ENCODE measurements at regions not wholly inside any gene's neighbourhood (a gene's known extent, or its start where the extent isn't known, plus 50 kb on each side); places are given as distances from the start of the nearest gene placed in this dataset.

DNA sequence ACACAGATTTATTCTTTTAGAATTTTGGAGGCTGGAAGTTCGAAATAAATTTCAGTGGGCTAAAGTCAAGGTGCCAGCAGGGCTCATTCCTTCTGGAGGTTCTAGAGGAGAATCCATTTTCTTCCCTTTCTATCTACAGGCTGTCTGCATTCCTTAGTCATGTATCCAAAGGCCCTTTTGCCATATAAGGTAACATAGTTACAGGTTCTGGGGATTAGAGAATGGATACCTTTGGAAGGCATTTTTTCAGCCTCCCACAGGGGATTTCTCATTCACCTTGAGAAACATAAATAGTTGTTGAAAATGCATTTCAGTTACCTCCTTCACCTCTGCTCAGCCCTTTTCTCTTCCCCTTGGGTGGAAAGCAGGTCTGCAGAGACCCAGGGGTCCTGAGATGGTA is 280.0 kb upstream of the MAP3K1 start:
- Histone ChIP-seq H3K9me3 (ENCODE audit: low read length) (no peaks in the 10 kb centered on the region), H3K4me3 (ENCODE audit: low read length) (no peak overlapping the region), H4K20me1 (ENCODE audit: insufficient read depth) (no peaks in the 10 kb centered on the region), H3K9me2 (ENCODE audit: insufficient read depth, low read length) (no peaks in the 10 kb centered on the region), H3K9ac (ENCODE audit: low read length) (no peak overlapping the region), H3K36me3 (ENCODE audit: insufficient read depth, low read length) (no peaks in the 10 kb centered on the region), H3K4me2 (ENCODE audit: low read length) (no peak overlapping the region), H3K79me2 (replicated peaks; ENCODE audit: insufficient read depth, low read length) (no peaks in the 10 kb centered on the region), H2AFZ (ENCODE audit: low read depth, low read length) (no peak overlapping the region), H3K27ac (ENCODE audit: low read length) (no peak overlapping the region), H3F3A (ENCODE audit: insufficient read depth, low read length, poor library complexity, severe bottlenecking) (no peaks in the 10 kb centered on the region), H3K27me3 (ENCODE audit: insufficient read depth, low read depth, low read length) (no peaks in the 10 kb centered on the region)
- no peak for TF ChIP-seq SMC3 (conservative IDR thresholded peaks at IDR 0.05; ENCODE audit: poor library complexity)
- TF ChIP-seq POLR2AphosphoS5 (IDR thresholded peaks at IDR 0.05): no peak
- TF ChIP-seq EZH2 (IDR thresholded peaks at IDR 0.05; ENCODE audit: borderline replicate concordance, insufficient read depth, low read length, poor library complexity, severe bottlenecking): no peak
- no peak for TF ChIP-seq TAF1 (IDR thresholded peaks at IDR 0.05; ENCODE audit: low read depth)
- TF ChIP-seq, protein P1, sequence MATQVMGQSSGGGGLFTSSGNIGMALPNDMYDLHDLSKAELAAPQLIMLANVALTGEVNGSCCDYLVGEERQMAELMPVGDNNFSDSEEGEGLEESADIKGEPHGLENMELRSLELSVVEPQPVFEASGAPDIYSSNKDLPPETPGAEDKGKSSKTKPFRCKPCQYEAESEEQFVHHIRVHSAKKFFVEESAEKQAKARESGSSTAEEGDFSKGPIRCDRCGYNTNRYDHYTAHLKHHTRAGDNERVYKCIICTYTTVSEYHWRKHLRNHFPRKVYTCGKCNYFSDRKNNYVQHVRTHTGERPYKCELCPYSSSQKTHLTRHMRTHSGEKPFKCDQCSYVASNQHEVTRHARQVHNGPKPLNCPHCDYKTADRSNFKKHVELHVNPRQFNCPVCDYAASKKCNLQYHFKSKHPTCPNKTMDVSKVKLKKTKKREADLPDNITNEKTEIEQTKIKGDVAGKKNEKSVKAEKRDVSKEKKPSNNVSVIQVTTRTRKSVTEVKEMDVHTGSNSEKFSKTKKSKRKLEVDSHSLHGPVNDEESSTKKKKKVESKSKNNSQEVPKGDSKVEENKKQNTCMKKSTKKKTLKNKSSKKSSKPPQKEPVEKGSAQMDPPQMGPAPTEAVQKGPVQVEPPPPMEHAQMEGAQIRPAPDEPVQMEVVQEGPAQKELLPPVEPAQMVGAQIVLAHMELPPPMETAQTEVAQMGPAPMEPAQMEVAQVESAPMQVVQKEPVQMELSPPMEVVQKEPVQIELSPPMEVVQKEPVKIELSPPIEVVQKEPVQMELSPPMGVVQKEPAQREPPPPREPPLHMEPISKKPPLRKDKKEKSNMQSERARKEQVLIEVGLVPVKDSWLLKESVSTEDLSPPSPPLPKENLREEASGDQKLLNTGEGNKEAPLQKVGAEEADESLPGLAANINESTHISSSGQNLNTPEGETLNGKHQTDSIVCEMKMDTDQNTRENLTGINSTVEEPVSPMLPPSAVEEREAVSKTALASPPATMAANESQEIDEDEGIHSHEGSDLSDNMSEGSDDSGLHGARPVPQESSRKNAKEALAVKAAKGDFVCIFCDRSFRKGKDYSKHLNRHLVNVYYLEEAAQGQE (IDR thresholded peaks at IDR 0.05; ENCODE audit: borderline replicate concordance): no peak
- TF ChIP-seq, protein P2, sequence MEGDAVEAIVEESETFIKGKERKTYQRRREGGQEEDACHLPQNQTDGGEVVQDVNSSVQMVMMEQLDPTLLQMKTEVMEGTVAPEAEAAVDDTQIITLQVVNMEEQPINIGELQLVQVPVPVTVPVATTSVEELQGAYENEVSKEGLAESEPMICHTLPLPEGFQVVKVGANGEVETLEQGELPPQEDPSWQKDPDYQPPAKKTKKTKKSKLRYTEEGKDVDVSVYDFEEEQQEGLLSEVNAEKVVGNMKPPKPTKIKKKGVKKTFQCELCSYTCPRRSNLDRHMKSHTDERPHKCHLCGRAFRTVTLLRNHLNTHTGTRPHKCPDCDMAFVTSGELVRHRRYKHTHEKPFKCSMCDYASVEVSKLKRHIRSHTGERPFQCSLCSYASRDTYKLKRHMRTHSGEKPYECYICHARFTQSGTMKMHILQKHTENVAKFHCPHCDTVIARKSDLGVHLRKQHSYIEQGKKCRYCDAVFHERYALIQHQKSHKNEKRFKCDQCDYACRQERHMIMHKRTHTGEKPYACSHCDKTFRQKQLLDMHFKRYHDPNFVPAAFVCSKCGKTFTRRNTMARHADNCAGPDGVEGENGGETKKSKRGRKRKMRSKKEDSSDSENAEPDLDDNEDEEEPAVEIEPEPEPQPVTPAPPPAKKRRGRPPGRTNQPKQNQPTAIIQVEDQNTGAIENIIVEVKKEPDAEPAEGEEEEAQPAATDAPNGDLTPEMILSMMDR (IDR thresholded peaks at IDR 0.05; ENCODE audit: poor library complexity, severe bottlenecking): no peak
- TF ChIP-seq EP300 (conservative IDR thresholded peaks at IDR 0.05; ENCODE audit: poor library complexity, severe bottlenecking): no peak

DNA sequence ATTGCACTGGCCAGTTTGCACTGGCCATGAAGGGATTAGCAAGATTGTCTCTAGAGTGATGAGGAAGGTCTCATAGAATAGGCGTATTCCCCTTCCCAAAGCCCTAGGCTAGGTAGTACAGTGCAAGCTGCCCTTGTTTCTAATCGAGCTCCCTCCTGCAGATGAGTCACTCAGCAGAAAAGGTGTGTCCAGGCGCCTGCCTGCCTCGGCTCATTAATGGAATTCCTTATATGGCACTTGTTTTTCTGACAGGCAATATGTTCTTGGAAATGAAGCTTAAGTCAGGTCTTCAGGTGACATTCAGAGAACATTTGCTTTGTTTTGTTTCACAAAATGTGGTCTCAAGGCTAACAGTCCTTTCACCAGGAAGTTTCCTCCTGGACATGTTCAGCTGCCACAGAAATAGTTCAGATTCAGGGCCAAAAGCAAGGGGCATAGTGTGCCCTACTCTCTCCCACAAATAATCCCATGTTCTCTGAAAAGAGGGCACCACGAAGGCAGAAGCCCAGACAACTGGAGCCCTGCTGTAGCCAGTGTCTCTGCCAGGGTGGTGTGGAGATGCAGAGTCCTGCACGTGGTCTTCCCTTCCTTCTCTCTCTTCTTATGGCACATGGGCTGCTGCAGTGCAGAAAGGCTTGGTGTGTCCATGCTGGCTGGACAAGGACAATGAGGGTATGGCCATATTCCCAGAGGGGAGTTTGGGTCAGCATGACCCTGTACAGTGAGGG is 281.1 kb upstream of the MAP3K1 start:
- Histone ChIP-seq H3K9me3 (ENCODE audit: low read length) (no peaks in the 10 kb centered on the region), H3K27ac (ENCODE audit: low read length) (no peak overlapping the region), H3K79me2 (replicated peaks; ENCODE audit: insufficient read depth, low read length) (no peaks in the 10 kb centered on the region), H3K9me2 (ENCODE audit: insufficient read depth, low read length) (no peaks in the 10 kb centered on the region), H2AFZ (ENCODE audit: low read depth, low read length) (no peak overlapping the region), H3K4me2 (ENCODE audit: low read length) (no peak overlapping the region), H4K20me1 (ENCODE audit: insufficient read depth) (no peaks in the 10 kb centered on the region), H3F3A (ENCODE audit: insufficient read depth, low read length, poor library complexity, severe bottlenecking) (no peaks in the 10 kb centered on the region), H3K36me3 (ENCODE audit: insufficient read depth, low read length) (no peaks in the 10 kb centered on the region), H3K4me3 (ENCODE audit: low read length) (no peak overlapping the region), H3K27me3 (ENCODE audit: insufficient read depth, low read depth, low read length) (no peaks in the 10 kb centered on the region), H3K9ac (ENCODE audit: low read length) (no peak overlapping the region)
- no peak for TF ChIP-seq TAF1 (IDR thresholded peaks at IDR 0.05; ENCODE audit: low read depth)
- no peak for TF ChIP-seq SMC3 (conservative IDR thresholded peaks at IDR 0.05; ENCODE audit: poor library complexity)
- TF ChIP-seq, protein P2 (IDR thresholded peaks at IDR 0.05; ENCODE audit: poor library complexity, severe bottlenecking): no peak
- TF ChIP-seq RAD21 (conservative IDR thresholded peaks at IDR 0.05): no peak
- TF ChIP-seq MXI1 (conservative IDR thresholded peaks at IDR 0.05; ENCODE audit: poor library complexity, severe bottlenecking): no peak
- no peak for TF ChIP-seq EZH2 (IDR thresholded peaks at IDR 0.05; ENCODE audit: borderline replicate concordance, insufficient read depth, low read length, poor library complexity, severe bottlenecking)
- TF ChIP-seq POLR2AphosphoS5 (IDR thresholded peaks at IDR 0.05): no peak
- TF ChIP-seq EP300 (conservative IDR thresholded peaks at IDR 0.05; ENCODE audit: poor library complexity, severe bottlenecking): no peak
- TF ChIP-seq, protein P1 (IDR thresholded peaks at IDR 0.05; ENCODE audit: borderline replicate concordance): no peak
